Neural progenitor cell (in vitro differentiated cells): ENCODE measurements at regions not wholly inside any gene's neighbourhood (a gene's known extent, or its start where the extent isn't known, plus 50 kb on each side); places are given as distances from the start of the nearest gene placed in this dataset.

Source experiments
- DNase-seq: peaks from one replicate; pipeline ENCODE4 v3.0.0-alpha.2; 2016; ENCODE audit warnings: low spot score
- H2AFZ ChIP-seq: fragments of 200-600 bp; sonication (generic); replicated peaks from 2 replicates; pipeline ENCODE4 v1.6.1; 2016; ENCODE audit warnings: antibody characterized with exemption
- H3F3A ChIP-seq: fragments of 200-600 bp; sonication (generic); 2 replicates; pipeline ENCODE4 v1.6.1; 2016; ENCODE audit warnings: antibody characterized with exemption, low read depth
- H3K27ac ChIP-seq: fragments of 200-600 bp; sonication (generic); 2 replicates; pipeline ENCODE4 v1.5.1; 2016; ENCODE audit warnings: mild to moderate bottlenecking
- H3K27me3 ChIP-seq: fragments of 200-600 bp; sonication (generic); 2 replicates; pipeline ENCODE4 v1.6.1; 2016; ENCODE audit warnings: mild to moderate bottlenecking, moderate library complexity
- H3K36me3 ChIP-seq: fragments of 200-600 bp; sonication (generic); 2 replicates; pipeline ENCODE4 v1.5.1; 2016
- H3K4me1 ChIP-seq: fragments of 200-600 bp; sonication (generic); 2 replicates; pipeline ENCODE4 v1.6.1; 2016; ENCODE audit warnings: mixed run types
- H3K4me2 ChIP-seq: fragments of 200-600 bp; sonication (generic); 2 replicates; pipeline ENCODE4 v1.6.1; 2016
- H3K4me3 ChIP-seq: fragments of 200-600 bp; sonication (generic); 2 replicates; pipeline ENCODE4 v1.5.1; 2016
- H3K79me2 ChIP-seq: fragments of 200-600 bp; sonication (generic); 2 replicates; pipeline ENCODE4 v1.6.1; 2016; ENCODE audit warnings: low read depth
- H3K9ac ChIP-seq: fragments of 200-600 bp; sonication (generic); 2 replicates; pipeline ENCODE4 v1.6.1; 2016
- H3K9me3 ChIP-seq: fragments of 200-600 bp; sonication (generic); 2 replicates; pipeline ENCODE4 v1.5.1; 2016; ENCODE audit warnings: low read depth
- H4K20me1 ChIP-seq: fragments of 200-600 bp; sonication (generic); 2 replicates; pipeline ENCODE4 v1.6.1; 2016; ENCODE audit warnings: low read depth
- H3K27ac Mint-ChIP-seq: 3 replicates; pipeline ENCODE4 v1.8.0; 2021; ENCODE audit warnings: mixed read lengths
- H3K27me3 Mint-ChIP-seq: 2 replicates; pipeline ENCODE4 v1.8.0; 2022; ENCODE audit warnings: low read depth, mild to moderate bottlenecking, inconsistent platforms, moderate library complexity, mixed read lengths; ENCODE audit not compliant: insufficient read depth
- H3K36me3 Mint-ChIP-seq: 3 replicates; pipeline ENCODE4 v1.8.0; 2021; ENCODE audit warnings: mixed read lengths
- H3K4me1 Mint-ChIP-seq: 3 replicates; pipeline ENCODE4 v1.8.0; 2021; ENCODE audit warnings: mixed read lengths
- H3K4me3 Mint-ChIP-seq: 3 replicates; pipeline ENCODE4 v1.8.0; 2021; ENCODE audit warnings: mild to moderate bottlenecking, moderate library complexity, mixed read lengths
- H3K9me3 Mint-ChIP-seq: 3 replicates; pipeline ENCODE4 v1.8.0; 2020; ENCODE audit warnings: mixed read lengths
- CTCF ChIP-seq: fragments of 200-600 bp; sonication (generic); IDR thresholded peaks from 2 replicates; pipeline ENCODE4 v1.5.1; 2017; ENCODE audit warnings: antibody characterized with exemption, mild to moderate bottlenecking
- EZH2 ChIP-seq: fragments of 200-600 bp; sonication (generic); IDR thresholded peaks from 2 replicates; pipeline ENCODE4 v1.6.1; 2017; ENCODE audit warnings: antibody characterized with exemption, mild to moderate bottlenecking, moderate library complexity
- EZH2phosphoT487 ChIP-seq: fragments of 200-600 bp; sonication (generic); IDR thresholded peaks from 2 replicates; pipeline ENCODE4 v1.6.1; 2017; ENCODE audit warnings: antibody characterized with exemption

GRCh38 chr11:25941353-25941752 lies 390.6 kb upstream of the ANO3 start:
- H3K9me3 Mint-ChIP-seq = no peaks in the 10 kb centered on the region
- no peak overlapping the region for H3K4me2 ChIP-seq
- no peak overlapping the region for H3K27ac ChIP-seq
- H3K79me2 ChIP-seq = no peaks in the 10 kb centered on the region
- no peak overlapping the region for H3K4me3 ChIP-seq
- no peak overlapping the region for H3K27ac Mint-ChIP-seq
- no peaks in the 10 kb centered on the region for H3K36me3 Mint-ChIP-seq
- TF ChIP-seq EZH2 (no peak), CTCF (no peak), EZH2phosphoT487 (no peak)
- no peak overlapping the region for H3K9ac ChIP-seq
- H3K4me3 Mint-ChIP-seq = no peak overlapping the region
- H3K9me3 ChIP-seq = no peaks in the 10 kb centered on the region
- no peaks in the 10 kb centered on the region for H3F3A ChIP-seq
- no peaks in the 10 kb centered on the region for H3K36me3 ChIP-seq
- no peaks in the 10 kb centered on the region for H4K20me1 ChIP-seq
- DNase-seq = no peak
- H3K27me3 Mint-ChIP-seq = no peaks in the 10 kb centered on the region
- no peaks in the 10 kb centered on the region for H3K27me3 ChIP-seq
- peaks cover 19% of the 10 kb centered on the region for H3K4me1 ChIP-seq
- H2AFZ ChIP-seq = no peak overlapping the region
- peaks cover 7% of the 10 kb centered on the region for H3K4me1 Mint-ChIP-seq

- H3K4me2 ChIP-seq = no peak overlapping the region
- H3F3A ChIP-seq = no peaks in the 10 kb centered on the region
- no peak overlapping the region for H3K9ac ChIP-seq
- peaks cover 10% of the 10 kb centered on the region for H3K4me1 Mint-ChIP-seq
- TF ChIP-seq EZH2phosphoT487 (no peak), CTCF (no peak), EZH2 (no peak)
- H3K79me2 ChIP-seq = no peaks in the 10 kb centered on the region
- H3K4me3 Mint-ChIP-seq = no peak overlapping the region
- H3K27ac Mint-ChIP-seq = no peak overlapping the region
- H3K27ac ChIP-seq = no peak overlapping the region
- no peaks in the 10 kb centered on the region for H3K36me3 Mint-ChIP-seq
- H3K4me3 ChIP-seq = no peak overlapping the region
- no peaks in the 10 kb centered on the region for H3K36me3 ChIP-seq
- H4K20me1 ChIP-seq = no peaks in the 10 kb centered on the region
- H3K4me1 ChIP-seq = peaks cover 29% of the 10 kb centered on the region
- no peak for DNase-seq
- no peak overlapping the region for H2AFZ ChIP-seq
- H3K27me3 ChIP-seq = no peaks in the 10 kb centered on the region
- no peaks in the 10 kb centered on the region for H3K27me3 Mint-ChIP-seq
- no peaks in the 10 kb centered on the region for H3K9me3 Mint-ChIP-seq
- H3K9me3 ChIP-seq = no peaks in the 10 kb centered on the region
Measured at GRCh38 chr11:25943031-25943430, 388.9 kb upstream of the ANO3 start.

- Histone ChIP-seq H3K4me1 (peaks cover 19% of the 10 kb centered on the region), H3K9me3 (no peaks in the 10 kb centered on the region), H3K36me3 (no peaks in the 10 kb centered on the region), H4K20me1 (no peaks in the 10 kb centered on the region), H3K79me2 (no peaks in the 10 kb centered on the region), H3K27ac (no peak overlapping the region), H3K27me3 (no peaks in the 10 kb centered on the region), H3F3A (no peaks in the 10 kb centered on the region), H3K9ac (no peak overlapping the region), H3K4me3 (no peak overlapping the region), H3K4me2 (no peak overlapping the region), H2AFZ (peak overlapping the region; percentile 79)
- Mint-ChIP-seq H3K36me3 (no peaks in the 10 kb centered on the region), H3K4me3 (no peak overlapping the region), H3K27me3 (no peaks in the 10 kb centered on the region), H3K9me3 (no peaks in the 10 kb centered on the region), H3K27ac (peak overlapping the region; percentile 81), H3K4me1 (peaks cover 8% of the 10 kb centered on the region)
- DNase-seq = peak; percentile 21
- TF ChIP-seq EZH2 (no peak), CTCF (no peak), EZH2phosphoT487 (no peak)
Measured at GRCh38 chr11:25943777-25944661, 387.9 kb upstream of the ANO3 start.
